Retinal pigment epithelial cell (primary cell): ENCODE measurements at regions not wholly inside any gene's neighbourhood (a gene's known extent, or its start where the extent isn't known, plus 50 kb on each side); places are given as distances from the start of the nearest gene placed in this dataset.
A peak's percentile ranks its signal among the peaks of the same experiment; 100 is the strongest.

Experiments
- DNase-seq: peaks from one replicate; pipeline ENCODE4 v3.0.0-alpha.2; 2010; ENCODE audit warnings: low read depth
- H3K4me3 ChIP-seq: 2 replicates; pipeline ENCODE4 v1.5.1; 2011; ENCODE audit warnings: mild to moderate bottlenecking, low read length, control low read depth, moderate library complexity
- CTCF ChIP-seq: conservative IDR thresholded peaks from 2 replicates; pipeline ENCODE4 v1.5.1; 2011; ENCODE audit warnings: low read depth, low read length, control low read depth, inconsistent platforms

- DNase-seq: no peak
- no peak overlapping the region for H3K4me3 ChIP-seq
- TF ChIP-seq CTCF: no peak
Observed at GRCh38 chr4:111020476-111020875, 397.6 kb upstream of the PITX2 start.

GRCh38 chr4:111020961-111021360 lies 398.1 kb upstream of the PITX2 start:
- no peak overlapping the region for H3K4me3 ChIP-seq
- DNase-seq: no peak
- no peak for TF ChIP-seq CTCF

GRCh38 chr4:111022758-111023157 lies 399.9 kb upstream of the PITX2 start:
- DNase-seq: no peak
- TF ChIP-seq CTCF: no peak
- no peak overlapping the region for H3K4me3 ChIP-seq

GRCh38 chr4:111027526-111027925 lies 404.6 kb upstream of the PITX2 start:
- no peak for TF ChIP-seq CTCF
- no peak overlapping the region for H3K4me3 ChIP-seq
- DNase-seq: peak; percentile 6

- no peak for TF ChIP-seq CTCF
- no peak for DNase-seq
- H3K4me3 ChIP-seq: no peak overlapping the region
Observed at GRCh38 chr4:111028795-111029194, 405.9 kb upstream of the PITX2 start.

GRCh38 chr4:111031001-111031579 lies 408.2 kb upstream of the PITX2 start:
- H3K4me3 ChIP-seq: no peak overlapping the region
- TF ChIP-seq CTCF: no peak
- no peak for DNase-seq

- no peak overlapping the region for H3K4me3 ChIP-seq
- no peak for DNase-seq
- no peak for TF ChIP-seq CTCF
Observed at GRCh38 chr4:111031596-111031995, 408.7 kb upstream of the PITX2 start.
